GM12865 (cell line): ENCODE measurements at regions not wholly inside any gene's neighbourhood (a gene's known extent, or its start where the extent isn't known, plus 50 kb on each side); places are given as distances from the start of the nearest gene placed in this dataset.

Experiments used
- DNase-seq: peaks from one replicate; pipeline ENCODE4 v3.0.0; 2010; ENCODE audit warnings: low read depth
- H3K4me3 ChIP-seq: 2 replicates; pipeline ENCODE4 v1.5.1; 2011; ENCODE audit warnings: mild to moderate bottlenecking, low read depth, low read length, control low read depth
- CTCF ChIP-seq: IDR thresholded peaks from 2 replicates; pipeline ENCODE4 v1.5.1; 2011; ENCODE audit warnings: low read length, control low read depth, low read depth, inconsistent platforms; ENCODE audit not compliant: insufficient read depth; ENCODE audit errors: missing control alignments

- DNase-seq: no peak
- no peak for TF ChIP-seq CTCF
- H3K4me3 ChIP-seq: no peak overlapping the region
These were observed 267.6 kb upstream of the NEBL start for GRCh38 chr10:21164687-21165086.

- H3K4me3 ChIP-seq: no peak overlapping the region
- no peak for TF ChIP-seq CTCF
- DNase-seq: no peak
These were observed 265.8 kb upstream of the NEBL start for GRCh38 chr10:21162948-21163347.

DNA sequence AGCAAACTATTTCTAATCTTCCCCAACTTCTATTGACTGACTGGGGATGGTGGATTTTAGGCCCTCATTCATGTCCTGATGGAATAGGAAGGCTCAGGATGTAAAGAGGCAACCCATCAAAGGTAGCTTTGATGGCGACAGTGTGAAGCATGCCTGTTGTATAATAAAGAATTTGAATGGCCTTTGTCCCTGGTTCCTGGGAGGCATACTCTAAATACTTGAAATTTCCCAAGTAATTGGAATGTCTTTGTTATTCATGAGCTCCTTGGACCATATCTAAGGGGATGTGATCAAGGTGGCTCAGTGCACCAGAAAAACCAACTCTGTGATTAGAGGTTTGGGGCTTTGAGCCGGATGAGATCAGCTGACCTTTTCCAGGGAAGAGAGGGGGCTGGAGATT, 264.5 kb upstream of the NEBL start:
- no peak for DNase-seq
- TF ChIP-seq CTCF: no peak
- no peak overlapping the region for H3K4me3 ChIP-seq

DNA sequence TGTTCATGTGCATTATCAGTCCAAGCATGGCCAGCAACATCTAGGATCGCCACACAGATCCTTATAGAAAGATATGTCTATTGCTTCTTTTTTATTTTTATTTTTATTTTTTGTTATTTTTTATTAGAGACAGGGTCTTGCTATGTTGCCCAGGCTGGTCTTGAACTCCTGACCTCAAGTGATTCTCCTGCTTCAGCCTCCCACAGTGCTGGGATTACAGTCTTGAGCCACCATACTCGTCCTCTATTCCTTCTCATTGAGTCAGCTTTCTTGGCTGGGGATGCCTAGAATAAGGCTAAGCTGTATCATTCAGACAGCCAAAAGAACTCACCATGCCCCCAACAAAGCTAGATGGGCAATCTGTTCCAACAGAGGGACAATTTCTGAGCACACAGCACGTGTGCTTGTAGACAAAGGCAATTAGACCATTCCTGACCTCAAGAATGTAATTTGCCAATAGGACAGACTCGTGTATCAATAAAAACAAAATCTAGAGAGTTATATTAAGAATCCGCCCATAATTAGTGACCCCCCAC, 264.0 kb upstream of the NEBL start:
- DNase-seq: no peak
- no peak overlapping the region for H3K4me3 ChIP-seq
- TF ChIP-seq CTCF: no peak

DNA sequence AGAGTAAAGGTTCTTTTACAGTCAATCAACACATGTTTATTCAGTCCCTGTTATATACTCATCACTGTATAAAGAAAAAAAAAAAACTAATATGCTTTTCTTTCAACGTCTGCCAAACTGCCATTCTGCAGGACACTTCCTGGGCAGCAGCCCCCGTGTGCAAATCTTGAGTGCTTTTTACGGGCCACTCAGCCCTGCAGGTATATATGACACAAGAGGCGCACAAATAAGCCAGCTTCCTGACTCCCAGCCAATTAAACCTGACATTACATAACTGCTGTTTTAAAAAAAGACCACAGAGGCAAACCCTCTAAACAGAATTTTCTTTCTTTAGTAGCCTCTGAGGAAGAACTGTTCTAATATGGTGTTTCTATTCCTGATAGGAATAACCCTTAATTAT, 263.0 kb upstream of the NEBL start:
- DNase-seq: no peak
- TF ChIP-seq CTCF: no peak
- no peak overlapping the region for H3K4me3 ChIP-seq

- no peak for DNase-seq
- TF ChIP-seq CTCF: no peak
- no peak overlapping the region for H3K4me3 ChIP-seq
These were observed 262.6 kb upstream of the NEBL start for GRCh38 chr10:21159669-21160068.

DNA sequence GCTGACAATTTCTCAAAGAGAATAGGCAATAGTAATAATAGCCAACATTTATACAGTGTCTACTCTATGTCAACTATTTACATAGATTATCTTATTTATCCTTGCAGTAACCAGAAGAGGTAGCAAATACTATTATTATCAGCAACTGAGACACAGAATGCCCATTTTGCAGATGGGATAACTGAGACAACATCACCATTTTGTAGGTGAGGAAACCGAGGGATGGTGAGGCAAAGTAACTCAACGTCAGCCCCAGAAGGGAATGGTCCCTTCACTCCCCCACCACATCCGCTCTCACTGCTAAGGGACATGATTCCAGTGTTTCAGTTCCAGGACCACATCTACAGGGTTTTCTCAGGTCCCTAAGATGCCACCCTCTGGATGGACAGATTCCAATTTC, 261.2 kb upstream of the NEBL start:
- H3K4me3 ChIP-seq: no peak overlapping the region
- no peak for TF ChIP-seq CTCF
- no peak for DNase-seq
